Stimulated activated naive CD8-positive, alpha-beta T cell treated with anti-CD3 and anti-CD28 coated beads, Interleukin-15, amount 100 ng/mL, for 72 hours (primary cell): ENCODE measurements at regions not wholly inside any gene's neighbourhood (a gene's known extent, or its start where the extent isn't known, plus 50 kb on each side); places are given as distances from the start of the nearest gene placed in this dataset.

Experiments used
- ATAC-seq: fragments of 150-1000 bp; cut with Tn5 transposase; 2 replicates; pipeline ENCODE4 v1.10.0; 2021; ENCODE audit warnings: mild to moderate bottlenecking, moderate library complexity
- DNase-seq, 2 donors: peaks; one replicate each; pipeline ENCODE4 v3.0.0; 2021 to 2022
- H3K27ac Mint-ChIP-seq, 2 donors: one replicate each; pipeline ENCODE4 v1.8.0; 2022; ENCODE audit warnings: mild to moderate bottlenecking in 2 of 2, mixed read lengths in 2 of 2, moderate library complexity in 2 of 2
- H3K27me3 Mint-ChIP-seq: one replicate; pipeline ENCODE4 v1.8.0; 2022; ENCODE audit warnings: mixed read lengths
- H3K4me1 Mint-ChIP-seq: one replicate; pipeline ENCODE4 v1.8.0; 2022; ENCODE audit warnings: mild to moderate bottlenecking, mixed read lengths
- H3K4me3 Mint-ChIP-seq, 2 donors: one replicate each; pipeline ENCODE4 v1.8.0; 2022; ENCODE audit warnings: mild to moderate bottlenecking in 2 of 2, mixed read lengths in 2 of 2, moderate library complexity in 1 of 2
- H3K9me3 Mint-ChIP-seq, 2 donors: one replicate each; pipeline ENCODE4 v1.8.0; 2022; ENCODE audit warnings: mixed read lengths in 2 of 2

DNA sequence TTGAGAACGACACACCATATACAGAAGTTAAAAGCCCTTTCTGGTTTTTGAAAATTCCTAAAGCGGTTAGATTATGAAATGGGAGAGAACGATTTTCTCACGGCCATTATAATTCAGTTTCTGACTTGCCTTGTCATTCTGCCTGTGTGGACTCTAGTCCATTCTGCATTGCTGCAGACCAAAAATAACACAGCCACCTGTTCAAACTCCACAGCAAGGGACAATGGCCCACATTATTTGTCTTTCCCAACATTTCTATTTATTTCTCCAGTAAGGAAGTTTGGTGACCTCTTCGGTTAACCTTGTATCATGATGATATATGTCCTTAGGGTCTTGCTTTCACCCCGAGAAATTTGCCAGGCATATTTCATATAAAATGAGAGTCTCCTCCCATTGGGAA is 497.7 kb downstream of the BRINP1 start:
- H3K27ac Mint-ChIP-seq: no peak overlapping the region
- H3K27me3 Mint-ChIP-seq: no peaks in the 10 kb centered on the region
- H3K9me3 Mint-ChIP-seq: peaks cover 0 to 12% of the 10 kb centered on the region in 2 donors
- no peak overlapping the region for H3K4me3 Mint-ChIP-seq
- ATAC-seq: no peak
- no peak for DNase-seq
- H3K4me1 Mint-ChIP-seq: no peaks in the 10 kb centered on the region

DNA sequence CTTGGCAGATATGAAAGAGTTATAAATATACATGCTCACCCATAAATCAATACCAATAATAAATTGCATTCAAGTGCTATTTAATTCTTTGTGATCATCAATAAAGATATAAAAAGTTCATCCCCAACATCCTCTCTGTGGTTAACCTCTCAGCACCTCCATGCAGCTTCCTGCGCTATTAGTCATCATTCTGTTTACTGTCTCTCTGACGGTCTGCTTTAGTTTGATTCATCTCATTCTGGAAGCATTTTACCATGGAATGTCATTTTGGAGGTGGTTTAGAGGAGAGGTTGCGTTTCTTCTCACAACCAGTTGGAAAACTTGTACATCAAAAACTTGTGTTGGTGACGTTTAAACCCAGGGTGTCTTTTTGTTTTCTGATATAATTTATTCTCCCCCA is 486.6 kb downstream of the BRINP1 start:
- Mint-ChIP-seq H3K27ac (no peak overlapping the region), H3K9me3 (peaks cover 0 to 7% of the 10 kb centered on the region in 2 donors), H3K4me1 (no peaks in the 10 kb centered on the region), H3K27me3 (no peaks in the 10 kb centered on the region), H3K4me3 (no peak overlapping the region)
- DNase-seq (no peak), ATAC-seq (no peak)

DNA sequence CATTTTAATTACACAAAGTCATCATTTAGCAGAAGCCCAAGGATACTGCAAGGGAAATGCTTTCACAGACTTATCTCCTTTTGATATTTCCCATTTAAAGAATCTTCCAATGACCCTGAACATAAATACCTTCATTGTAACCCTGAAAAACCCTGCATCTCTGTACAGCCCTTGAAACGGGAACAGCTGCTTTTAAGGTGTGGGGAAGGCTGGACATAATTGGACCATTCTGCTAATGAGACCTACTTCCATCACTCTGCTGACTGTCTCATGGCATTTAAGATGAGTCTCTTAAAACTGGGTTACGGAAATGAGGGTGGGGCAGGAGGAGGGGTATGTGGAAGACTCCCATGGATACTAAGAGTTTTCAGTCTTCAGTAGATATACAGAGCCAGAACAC is 485.8 kb downstream of the BRINP1 start:
- H3K27ac Mint-ChIP-seq: no peak overlapping the region
- DNase-seq (no peak), ATAC-seq (no peak)
- H3K9me3 Mint-ChIP-seq: peaks cover 0 to 5% of the 10 kb centered on the region in 2 donors
- no peaks in the 10 kb centered on the region for H3K27me3 Mint-ChIP-seq
- no peaks in the 10 kb centered on the region for H3K4me1 Mint-ChIP-seq
- H3K4me3 Mint-ChIP-seq: no peak overlapping the region

DNA sequence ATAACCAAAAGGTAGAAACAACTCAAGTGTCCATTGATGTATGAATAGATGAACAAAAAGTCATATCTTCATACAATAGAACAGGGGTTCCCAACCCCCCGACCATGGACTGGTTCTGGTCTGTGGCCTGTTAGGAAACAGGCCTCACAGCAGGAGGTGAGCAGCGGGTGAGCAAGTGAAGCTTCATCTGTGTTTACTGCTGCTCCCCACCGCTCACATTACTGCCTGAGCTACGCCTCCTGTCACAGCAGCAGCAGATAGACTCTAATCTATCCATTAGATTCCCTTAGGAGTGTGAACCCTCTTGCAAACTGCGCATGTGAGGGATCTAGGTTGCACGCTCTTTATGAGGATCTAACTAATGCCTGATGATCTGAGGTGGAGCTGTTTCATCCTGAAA is 478.0 kb downstream of the BRINP1 start:
- no peak for ATAC-seq

DNA sequence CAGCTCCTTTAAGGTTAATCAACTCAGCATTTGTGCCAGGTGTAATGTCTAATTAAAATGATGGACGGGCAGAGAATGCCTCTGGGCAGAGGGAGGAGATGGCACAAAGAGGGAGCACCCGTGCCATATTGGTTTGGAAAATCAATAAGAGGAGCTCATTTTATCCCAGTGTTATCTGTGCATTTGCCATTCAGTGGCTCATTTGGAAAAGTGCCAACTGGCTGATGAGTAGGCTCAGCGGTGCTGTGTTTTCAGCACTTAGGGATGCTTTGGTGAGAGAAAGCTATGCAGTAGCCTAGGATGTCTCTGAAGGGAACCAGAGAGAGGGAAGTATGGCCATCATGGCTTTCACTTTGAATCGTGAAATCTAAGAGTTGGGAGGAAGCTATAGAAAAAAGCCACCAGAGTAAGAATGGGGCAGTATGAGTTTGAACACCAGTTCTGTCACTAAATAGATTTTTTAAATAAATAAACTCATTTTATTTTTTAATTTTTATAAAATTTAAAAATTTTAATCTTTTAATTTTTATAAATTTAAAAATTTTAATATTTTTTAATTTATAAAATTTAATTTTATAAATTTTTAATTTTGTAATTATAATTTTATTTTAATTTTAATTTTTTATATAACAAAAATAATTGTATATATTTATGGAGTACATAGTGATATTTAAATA is 472.8 kb downstream of the BRINP1 start:
- Mint-ChIP-seq H3K4me3 (no peak overlapping the region), H3K27me3 (no peaks in the 10 kb centered on the region), H3K27ac (no peak overlapping the region), H3K9me3 (no peaks in the 10 kb centered on the region), H3K4me1 (no peaks in the 10 kb centered on the region)
- no peak for DNase-seq
- no peak for ATAC-seq

More for the DNA sequence above, 478.0 kb downstream of the BRINP1 start:
- H3K27me3 Mint-ChIP-seq: no peaks in the 10 kb centered on the region
- DNase-seq: no peak
- no peaks in the 10 kb centered on the region for H3K4me1 Mint-ChIP-seq
- H3K27ac Mint-ChIP-seq: no peak overlapping the region
- H3K9me3 Mint-ChIP-seq: no peaks in the 10 kb centered on the region
- no peak overlapping the region for H3K4me3 Mint-ChIP-seq

DNA sequence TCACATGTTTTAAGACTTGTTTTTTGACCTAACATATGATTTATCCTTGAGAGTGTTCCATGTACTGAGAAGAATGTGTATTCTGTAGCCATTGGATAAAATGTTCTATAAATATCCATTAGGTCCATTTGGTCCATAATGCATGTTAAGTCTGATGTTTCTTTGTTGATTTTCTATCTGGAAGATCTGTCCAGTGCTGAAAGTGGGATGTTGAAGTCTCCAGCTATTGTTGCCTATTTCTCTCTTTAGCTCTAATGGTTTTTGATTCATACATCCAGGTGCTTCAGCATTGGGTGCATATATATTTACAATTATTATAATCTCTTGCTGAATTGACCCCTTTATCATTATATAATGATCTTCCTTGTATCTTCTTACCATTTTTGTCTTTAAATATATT is 451.1 kb downstream of the BRINP1 start:
- H3K4me3 Mint-ChIP-seq: no peak overlapping the region
- ATAC-seq: no peak
- H3K4me1 Mint-ChIP-seq: no peaks in the 10 kb centered on the region
- peaks cover 17 to 43% of the 10 kb centered on the region in 2 donors for H3K9me3 Mint-ChIP-seq
- H3K27ac Mint-ChIP-seq: no peak overlapping the region
- no peaks in the 10 kb centered on the region for H3K27me3 Mint-ChIP-seq
- DNase-seq: no peak

- DNase-seq: no peak
- Mint-ChIP-seq H3K4me3 (no peak overlapping the region), H3K27me3 (no peaks in the 10 kb centered on the region), H3K9me3 (peaks cover 4 to 7% of the 10 kb centered on the region in 2 donors), H3K27ac (no peak overlapping the region), H3K4me1 (no peaks in the 10 kb centered on the region)
- no peak for ATAC-seq
Observed at GRCh38 chr9:118928722-118929121, 440.5 kb downstream of the BRINP1 start.

DNA sequence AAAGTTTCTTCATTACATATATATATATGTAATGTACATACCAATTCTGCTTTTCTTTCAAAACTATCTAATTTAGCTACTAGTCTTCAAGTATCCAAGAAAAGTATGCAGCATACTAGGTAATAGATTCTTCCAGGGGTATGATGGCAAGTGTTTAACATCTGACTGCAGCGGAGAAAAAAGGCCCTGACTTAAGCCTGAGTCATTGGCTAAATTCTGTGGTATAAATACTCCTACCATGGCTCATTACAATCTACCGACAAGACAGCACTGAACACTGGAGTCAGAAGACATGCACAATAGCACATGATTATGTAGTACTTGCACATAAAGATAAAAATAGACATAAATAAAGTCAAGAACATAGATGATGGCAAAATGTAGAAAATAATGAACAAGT is 439.9 kb downstream of the BRINP1 start:
- Mint-ChIP-seq H3K4me3 (no peak overlapping the region), H3K9me3 (peaks cover 7 to 10% of the 10 kb centered on the region in 2 donors), H3K27me3 (no peaks in the 10 kb centered on the region), H3K4me1 (no peaks in the 10 kb centered on the region), H3K27ac (no peak overlapping the region)
- no peak for ATAC-seq
- no peak for DNase-seq

GRCh38 chr9:118931941-118932340 is 437.3 kb downstream of the BRINP1 start:
- H3K4me1 Mint-ChIP-seq: no peaks in the 10 kb centered on the region
- H3K27me3 Mint-ChIP-seq: no peaks in the 10 kb centered on the region
- H3K4me3 Mint-ChIP-seq: no peak overlapping the region

DNA sequence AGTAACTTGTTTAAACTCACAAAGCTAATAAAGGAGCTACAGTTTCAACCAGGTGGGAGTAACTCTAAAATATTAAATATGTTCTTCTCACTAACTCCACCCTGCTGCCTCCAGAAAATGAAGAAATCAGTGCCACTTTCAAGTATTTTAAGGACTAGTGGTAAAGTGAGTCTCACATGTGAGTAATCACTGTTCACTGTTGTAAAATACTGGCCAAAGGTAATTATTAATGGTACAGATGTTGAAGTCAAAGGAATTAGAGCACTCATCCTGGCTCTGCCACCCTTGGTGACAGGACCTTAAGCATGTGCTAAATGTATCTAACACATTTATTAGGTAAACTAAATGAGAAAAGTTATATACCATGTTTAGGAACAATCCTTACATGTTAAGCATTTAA is 430.7 kb downstream of the BRINP1 start:
- Mint-ChIP-seq H3K4me1 (no peaks in the 10 kb centered on the region), H3K27ac (no peak overlapping the region), H3K9me3 (peaks cover 0 to 16% of the 10 kb centered on the region in 2 donors), H3K4me3 (no peak overlapping the region), H3K27me3 (no peaks in the 10 kb centered on the region)
- no peak for DNase-seq
- no peak for ATAC-seq

More at GRCh38 chr9:118931941-118932340, 437.3 kb downstream of the BRINP1 start:
- ATAC-seq: no peak
- H3K27ac Mint-ChIP-seq: no peak overlapping the region
- peaks cover under 1 to 11% of the 10 kb centered on the region in 2 donors for H3K9me3 Mint-ChIP-seq
- no peak for DNase-seq

GRCh38 chr9:118940473-118940872 is 428.8 kb downstream of the BRINP1 start:
- Mint-ChIP-seq H3K27ac (no peak overlapping the region), H3K27me3 (no peaks in the 10 kb centered on the region), H3K4me3 (no peak overlapping the region), H3K4me1 (no peaks in the 10 kb centered on the region), H3K9me3 (peaks cover 0 to 9% of the 10 kb centered on the region in 2 donors)
- ATAC-seq: no peak
- DNase-seq: no peak

- no peak for DNase-seq
- ATAC-seq: no peak
- Mint-ChIP-seq H3K4me1 (no peaks in the 10 kb centered on the region), H3K4me3 (no peak overlapping the region), H3K9me3 (no peaks in the 10 kb centered on the region), H3K27me3 (no peaks in the 10 kb centered on the region), H3K27ac (no peak overlapping the region)
Observed at GRCh38 chr9:118946669-118947068, 422.6 kb downstream of the BRINP1 start.

- no peak overlapping the region for H3K27ac Mint-ChIP-seq
- H3K27me3 Mint-ChIP-seq: no peaks in the 10 kb centered on the region
- H3K4me3 Mint-ChIP-seq: no peak overlapping the region
- peaks cover 4 to 7% of the 10 kb centered on the region in 2 donors for H3K9me3 Mint-ChIP-seq
- ATAC-seq: no peak
- H3K4me1 Mint-ChIP-seq: no peaks in the 10 kb centered on the region
- DNase-seq: no peak
Observed at GRCh38 chr9:118954857-118955256, 414.4 kb downstream of the BRINP1 start.

DNA sequence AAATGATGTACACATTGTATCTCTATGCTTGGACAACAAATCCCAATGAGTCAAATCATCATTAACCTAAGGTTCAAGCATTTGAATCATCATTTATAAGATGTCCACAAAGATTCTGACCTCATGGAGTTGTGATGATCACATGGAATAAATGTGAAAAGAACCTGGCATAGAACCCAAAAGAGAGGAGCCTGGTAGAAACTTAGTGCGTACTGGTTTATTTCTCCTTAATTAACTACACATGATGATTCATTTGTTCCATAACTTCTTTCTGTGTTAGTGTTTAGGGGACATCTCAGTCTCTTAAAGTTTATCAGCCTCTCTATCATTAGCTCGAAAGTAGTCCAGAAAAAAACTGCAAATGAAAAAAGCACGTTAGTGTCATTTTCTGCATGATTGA is 411.6 kb downstream of the BRINP1 start:
- no peak for ATAC-seq
- Mint-ChIP-seq H3K27me3 (no peaks in the 10 kb centered on the region), H3K27ac (no peak overlapping the region), H3K4me1 (no peaks in the 10 kb centered on the region), H3K9me3 (peaks cover 4 to 7% of the 10 kb centered on the region in 2 donors), H3K4me3 (no peak overlapping the region)
- DNase-seq: no peak

- no peak for DNase-seq
- H3K9me3 Mint-ChIP-seq: peaks cover 6 to 7% of the 10 kb centered on the region in 2 donors
- no peak overlapping the region for H3K27ac Mint-ChIP-seq
- H3K27me3 Mint-ChIP-seq: no peaks in the 10 kb centered on the region
- no peaks in the 10 kb centered on the region for H3K4me1 Mint-ChIP-seq
- no peak for ATAC-seq
- no peak overlapping the region for H3K4me3 Mint-ChIP-seq
Observed at GRCh38 chr9:118959366-118959765, 409.9 kb downstream of the BRINP1 start.

- Mint-ChIP-seq H3K4me3 (no peak overlapping the region), H3K27ac (no peak overlapping the region), H3K9me3 (peaks cover 0 to 11% of the 10 kb centered on the region in 2 donors), H3K27me3 (no peaks in the 10 kb centered on the region), H3K4me1 (no peaks in the 10 kb centered on the region)
- no peak for ATAC-seq
- DNase-seq: no peak
Observed at GRCh38 chr9:118961857-118962256, 407.4 kb downstream of the BRINP1 start.

DNA sequence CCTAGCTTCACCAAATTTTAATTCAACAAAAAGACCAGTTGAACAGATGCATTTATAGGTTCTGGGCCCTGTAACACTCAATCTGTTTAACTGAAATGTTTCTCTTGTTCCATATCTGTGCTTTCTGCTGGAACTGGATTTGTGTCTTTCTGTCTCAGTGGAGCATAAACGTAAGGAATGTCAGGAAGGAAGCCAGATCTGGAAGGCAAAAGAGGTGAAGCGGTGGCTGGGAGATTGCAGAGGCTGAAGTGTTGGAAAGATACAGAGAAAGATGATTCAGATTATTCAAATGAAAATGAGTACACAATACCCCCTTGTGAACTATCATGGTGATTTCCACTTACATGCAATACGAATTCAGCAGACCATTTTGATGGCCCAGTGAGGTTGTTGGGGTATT is 406.8 kb downstream of the BRINP1 start:
- ATAC-seq (no peak), DNase-seq (no peak)
- H3K4me3 Mint-ChIP-seq: no peak overlapping the region
- H3K27me3 Mint-ChIP-seq: no peaks in the 10 kb centered on the region
- H3K9me3 Mint-ChIP-seq: peaks cover 0 to 11% of the 10 kb centered on the region in 2 donors
- H3K4me1 Mint-ChIP-seq: no peaks in the 10 kb centered on the region
- H3K27ac Mint-ChIP-seq: no peak overlapping the region
